SK-N-SH (cell line): ENCODE measurements at regions not wholly inside any gene's neighbourhood (a gene's known extent, or its start where the extent isn't known, plus 50 kb on each side); places are given as distances from the start of the nearest gene placed in this dataset.

Experiments used
- CTCF ChIA-PET: fragments of 300-600, 350-600 bp; formaldehyde crosslinking; extraction: SDS; loops from one replicate; lab custom pipeline; 2021; lab: Yijun Ruan, JAX
- POLR2A ChIA-PET: fragments of 350-600 bp; sonication (Branson Sonifier 250); formaldehyde crosslinking; extraction: SDS; loops from one replicate; lab custom pipeline; 2020; ENCODE audit warnings: antibody characterized with exemption, inconsistent platforms; lab: Yijun Ruan, JAX
- DNase-seq: peaks from one replicate; pipeline ENCODE4 v3.0.0; 2012
- H2AFZ ChIP-seq: fragments of 200-600 bp; sonication (generic); 2 replicates; pipeline ENCODE4 v1.8.1; 2016; ENCODE audit warnings: antibody characterized with exemption, mild to moderate bottlenecking, low read depth
- H3F3A ChIP-seq: fragments of 200-600 bp; sonication (generic); replicated peaks from 2 replicates; pipeline ENCODE3; 2016; ENCODE audit warnings: antibody characterized with exemption, mild to moderate bottlenecking; ENCODE audit not compliant: insufficient read depth
- H3K27ac ChIP-seq, 2 experiments: fragments of 200-500 bp in 1 of 2; fragments of 200-600 bp in 1 of 2; sonication (Bioruptor generic) in 1 of 2; sonication (generic), shearing (Covaris generic) in 1 of 2; 2 replicates each; pipeline versions ENCODE4 v1.5.1 to v1.6.1; 2014 to 2016; ENCODE audit warnings: low read depth in 2 of 2, inconsistent platforms in 1 of 2, low read length in 1 of 2, mild to moderate bottlenecking in 1 of 2, mixed read lengths in 1 of 2
- H3K27me3 ChIP-seq: fragments of 200-600 bp; sonication (generic), shearing (Covaris generic); 2 replicates; pipeline ENCODE4 v1.6.1; 2016; ENCODE audit warnings: mixed run types; ENCODE audit not compliant: insufficient read depth
- H3K36me3 ChIP-seq, 2 experiments: fragments of 200-500 bp in 1 of 2; fragments of 200-600 bp in 1 of 2; sonication (Bioruptor generic) in 1 of 2; sonication (generic) in 1 of 2; replicated peaks in 1 of 2; 2 replicates each; pipeline versions ENCODE3 to v1.5.1; 2014 to 2016; ENCODE audit warnings: low read length in 1 of 2, mild to moderate bottlenecking in 1 of 2; ENCODE audit not compliant: insufficient read depth in 2 of 2, control insufficient read depth in 1 of 2
- H3K4me1 ChIP-seq, 2 experiments: fragments of 200-500 bp in 1 of 2; fragments of 200-600 bp in 1 of 2; sonication (Bioruptor generic) in 1 of 2; sonication (generic), shearing (Covaris generic) in 1 of 2; 2 replicates each; pipeline versions ENCODE4 v1.5.1 to v1.6.1; 2014 to 2016; ENCODE audit warnings: low read depth in 1 of 2, low read length in 1 of 2, mixed run types in 1 of 2; ENCODE audit not compliant: insufficient read depth in 2 of 2, control insufficient read depth in 1 of 2
- H3K4me2 ChIP-seq: fragments of 200-600 bp; sonication (generic), shearing (Covaris generic); 2 replicates; pipeline ENCODE4 v1.6.1; 2017; ENCODE audit warnings: mixed run types
- H3K4me3 ChIP-seq, 2 experiments: fragments of 200-500 bp in 1 of 2; fragments of 200-600 bp in 1 of 2; sonication (Bioruptor generic) in 1 of 2; sonication (generic), shearing (Covaris generic) in 1 of 2; 2 replicates each; pipeline versions ENCODE4 v1.5.1 to v1.8.1; 2014 to 2016; ENCODE audit warnings: low read depth in 2 of 2, inconsistent platforms in 1 of 2, low read length in 1 of 2, mild to moderate bottlenecking in 1 of 2, mixed read lengths in 1 of 2, moderate library complexity in 1 of 2
- H3K79me2 ChIP-seq: fragments of 200-600 bp; sonication (generic); 2 replicates; pipeline ENCODE4 v1.8.1; 2017; ENCODE audit warnings: mild to moderate bottlenecking; ENCODE audit not compliant: insufficient read depth
- H3K9ac ChIP-seq: fragments of 200-600 bp; sonication (generic); 2 replicates; pipeline ENCODE4 v1.6.1; 2017; ENCODE audit warnings: mixed run types
- H3K9me2 ChIP-seq: fragments of 200-600 bp; sonication (generic); 2 replicates; pipeline ENCODE4 v1.6.1; 2017; ENCODE audit warnings: mixed run types
- H3K9me3 ChIP-seq: fragments of 200-600 bp; sonication (generic); 2 replicates; pipeline ENCODE4 v1.6.1; 2017; ENCODE audit warnings: mixed run types, mild to moderate bottlenecking, moderate library complexity
- H4K20me1 ChIP-seq: fragments of 200-600 bp; sonication (generic); 2 replicates; pipeline ENCODE4 v1.6.1; 2017; ENCODE audit warnings: mild to moderate bottlenecking, mixed run types; ENCODE audit not compliant: insufficient read depth
- EZH2phosphoT487 ChIP-seq: fragments of 200-600 bp; sonication (generic); IDR thresholded peaks from 2 replicates; pipeline ENCODE4 v1.6.1; 2017; ENCODE audit warnings: low read depth, mixed run types, mild to moderate bottlenecking, antibody characterized with exemption, moderate library complexity, borderline replicate concordance
- GATA2 ChIP-seq: sonication (generic); formaldehyde crosslinking; IDR thresholded peaks from 2 replicates; pipeline ENCODE4 v1.5.0; 2020; ENCODE audit warnings: mild to moderate bottlenecking, missing genetic modification reagents
- NFIC ChIP-seq: IDR thresholded peaks from 2 replicates; pipeline ENCODE4 v1.4.0; 2012; ENCODE audit warnings: borderline replicate concordance
- NRF1 ChIP-seq: IDR thresholded peaks from 2 replicates; pipeline ENCODE4 v1.6.1; 2012; ENCODE audit warnings: low read depth, mild to moderate bottlenecking, low read length
- POLR2AphosphoS5 ChIP-seq: IDR thresholded peaks from 2 replicates; pipeline ENCODE4 v1.6.1; 2012; ENCODE audit warnings: low read depth, low read length
- RCOR1 ChIP-seq: fragments of 150-350 bp; IDR thresholded peaks from 2 replicates; pipeline ENCODE4 v1.6.1; 2017; ENCODE audit warnings: antibody characterized with exemption, low read length
- RFX5 ChIP-seq: IDR thresholded peaks from 2 replicates; pipeline ENCODE4 v1.6.1; 2012; ENCODE audit warnings: mild to moderate bottlenecking, improper control_type of control experiment, low read length
- RXRA ChIP-seq: IDR thresholded peaks from 2 replicates; pipeline ENCODE4 v1.4.0; 2012; ENCODE audit warnings: low read depth, mild to moderate bottlenecking, borderline replicate concordance
- SMC3 ChIP-seq: IDR thresholded peaks from 2 replicates; pipeline ENCODE4 v1.6.1; 2012; ENCODE audit warnings: low read depth, low read length, improper control_type of control experiment
- whole genome bisulfite sequencing: methylation state at CpG from one replicate; pipeline ENCODE4 v1.1.6; 2017; ENCODE audit warnings: low lambda C conversion rate; 5-methylcytosine and 5-hydroxymethylcytosine counted together
- TF ChIP-seq, protein P1 (sequence below): IDR thresholded peaks from 2 replicates; pipeline ENCODE4 v1.6.1; 2012; ENCODE audit warnings: mild to moderate bottlenecking, low read depth, low read length, moderate library complexity
- TF ChIP-seq, protein P2 (sequence below): fragments of 150-350 bp; IDR thresholded peaks from 2 replicates; pipeline ENCODE4 v1.6.1; 2016; ENCODE audit warnings: mild to moderate bottlenecking, low read depth, low read length
- TF ChIP-seq, protein P3 (sequence below): IDR thresholded peaks from 2 replicates; pipeline ENCODE4 v1.4.0; 2012; ENCODE audit warnings: low read depth, borderline replicate concordance
- TF ChIP-seq, protein P4 (sequence below): IDR thresholded peaks from 2 replicates; pipeline ENCODE4; 2012

DNA sequence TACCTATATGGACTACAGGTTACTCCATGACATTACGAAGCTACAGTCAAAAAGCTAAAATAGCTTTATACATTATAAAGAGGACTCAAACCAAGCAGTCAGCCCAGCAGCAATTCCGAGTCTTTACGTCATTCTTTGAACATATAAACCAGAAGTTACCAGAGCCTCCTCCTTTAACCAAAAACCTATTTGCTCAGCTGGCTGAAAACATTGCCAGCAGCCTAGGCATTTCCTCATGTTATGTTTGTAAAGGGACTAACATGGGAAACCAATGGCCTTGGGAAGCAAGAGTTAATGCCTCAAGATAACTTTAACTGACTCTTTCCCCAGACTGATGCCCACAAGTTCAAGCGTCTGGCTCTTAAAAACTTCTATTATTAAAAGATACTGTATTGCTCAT is 104.1 kb upstream of the ZNF492 start (continued):
- TF ChIP-seq, protein P1, sequence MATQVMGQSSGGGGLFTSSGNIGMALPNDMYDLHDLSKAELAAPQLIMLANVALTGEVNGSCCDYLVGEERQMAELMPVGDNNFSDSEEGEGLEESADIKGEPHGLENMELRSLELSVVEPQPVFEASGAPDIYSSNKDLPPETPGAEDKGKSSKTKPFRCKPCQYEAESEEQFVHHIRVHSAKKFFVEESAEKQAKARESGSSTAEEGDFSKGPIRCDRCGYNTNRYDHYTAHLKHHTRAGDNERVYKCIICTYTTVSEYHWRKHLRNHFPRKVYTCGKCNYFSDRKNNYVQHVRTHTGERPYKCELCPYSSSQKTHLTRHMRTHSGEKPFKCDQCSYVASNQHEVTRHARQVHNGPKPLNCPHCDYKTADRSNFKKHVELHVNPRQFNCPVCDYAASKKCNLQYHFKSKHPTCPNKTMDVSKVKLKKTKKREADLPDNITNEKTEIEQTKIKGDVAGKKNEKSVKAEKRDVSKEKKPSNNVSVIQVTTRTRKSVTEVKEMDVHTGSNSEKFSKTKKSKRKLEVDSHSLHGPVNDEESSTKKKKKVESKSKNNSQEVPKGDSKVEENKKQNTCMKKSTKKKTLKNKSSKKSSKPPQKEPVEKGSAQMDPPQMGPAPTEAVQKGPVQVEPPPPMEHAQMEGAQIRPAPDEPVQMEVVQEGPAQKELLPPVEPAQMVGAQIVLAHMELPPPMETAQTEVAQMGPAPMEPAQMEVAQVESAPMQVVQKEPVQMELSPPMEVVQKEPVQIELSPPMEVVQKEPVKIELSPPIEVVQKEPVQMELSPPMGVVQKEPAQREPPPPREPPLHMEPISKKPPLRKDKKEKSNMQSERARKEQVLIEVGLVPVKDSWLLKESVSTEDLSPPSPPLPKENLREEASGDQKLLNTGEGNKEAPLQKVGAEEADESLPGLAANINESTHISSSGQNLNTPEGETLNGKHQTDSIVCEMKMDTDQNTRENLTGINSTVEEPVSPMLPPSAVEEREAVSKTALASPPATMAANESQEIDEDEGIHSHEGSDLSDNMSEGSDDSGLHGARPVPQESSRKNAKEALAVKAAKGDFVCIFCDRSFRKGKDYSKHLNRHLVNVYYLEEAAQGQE, result no peak

DNA sequence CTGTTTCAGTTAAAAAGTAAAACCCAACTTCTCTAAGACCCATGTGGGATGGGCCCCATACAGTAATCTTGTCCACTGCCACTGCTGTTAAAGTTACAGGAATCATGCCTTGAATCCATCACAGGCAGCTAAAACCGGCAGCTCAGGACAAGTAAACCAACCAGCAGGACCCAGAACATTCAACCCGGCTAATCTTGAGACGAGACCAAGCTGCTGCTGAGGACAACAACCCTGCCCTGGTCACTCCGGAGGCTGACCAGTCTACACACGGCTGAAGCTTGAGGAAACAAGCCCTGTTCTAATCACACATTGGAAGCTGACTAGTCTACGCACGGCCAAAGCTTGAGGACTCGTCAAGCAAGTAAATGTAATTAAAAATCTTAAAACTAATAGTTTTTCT is 105.2 kb upstream of the ZNF492 start:
- CTCF ChIA-PET, result no interaction called here
- H3K36me3 ChIP-seq, result no peaks in the 10 kb centered on the region
- H2AFZ ChIP-seq, result no peak overlapping the region
- POLR2A ChIA-PET, result no interaction called here
- no peak overlapping the region for H3K27ac ChIP-seq
- H3K4me3 ChIP-seq, result no peak overlapping the region
- no peaks in the 10 kb centered on the region for H4K20me1 ChIP-seq
- H3K4me2 ChIP-seq, result no peak overlapping the region
- H3F3A ChIP-seq, result no peaks in the 10 kb centered on the region
- WGBS, result 4% methylated on average over 8 of the region's 8 CpGs
- H3K79me2 ChIP-seq, result no peaks in the 10 kb centered on the region
- H3K9ac ChIP-seq, result no peak overlapping the region
- TF ChIP-seq, protein P2, sequence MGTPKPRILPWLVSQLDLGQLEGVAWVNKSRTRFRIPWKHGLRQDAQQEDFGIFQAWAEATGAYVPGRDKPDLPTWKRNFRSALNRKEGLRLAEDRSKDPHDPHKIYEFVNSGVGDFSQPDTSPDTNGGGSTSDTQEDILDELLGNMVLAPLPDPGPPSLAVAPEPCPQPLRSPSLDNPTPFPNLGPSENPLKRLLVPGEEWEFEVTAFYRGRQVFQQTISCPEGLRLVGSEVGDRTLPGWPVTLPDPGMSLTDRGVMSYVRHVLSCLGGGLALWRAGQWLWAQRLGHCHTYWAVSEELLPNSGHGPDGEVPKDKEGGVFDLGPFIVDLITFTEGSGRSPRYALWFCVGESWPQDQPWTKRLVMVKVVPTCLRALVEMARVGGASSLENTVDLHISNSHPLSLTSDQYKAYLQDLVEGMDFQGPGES, result no peak
- H3K9me2 ChIP-seq, result no peaks in the 10 kb centered on the region
- no peak for DNase-seq
- H3K4me1 ChIP-seq, result no peaks in the 10 kb centered on the region
- H3K9me3 ChIP-seq, result 0 out of 2 replicates have a peak, but pooled peaks cover 4% of the 10 kb centered on the region
- H3K27me3 ChIP-seq, result no peaks in the 10 kb centered on the region

DNA sequence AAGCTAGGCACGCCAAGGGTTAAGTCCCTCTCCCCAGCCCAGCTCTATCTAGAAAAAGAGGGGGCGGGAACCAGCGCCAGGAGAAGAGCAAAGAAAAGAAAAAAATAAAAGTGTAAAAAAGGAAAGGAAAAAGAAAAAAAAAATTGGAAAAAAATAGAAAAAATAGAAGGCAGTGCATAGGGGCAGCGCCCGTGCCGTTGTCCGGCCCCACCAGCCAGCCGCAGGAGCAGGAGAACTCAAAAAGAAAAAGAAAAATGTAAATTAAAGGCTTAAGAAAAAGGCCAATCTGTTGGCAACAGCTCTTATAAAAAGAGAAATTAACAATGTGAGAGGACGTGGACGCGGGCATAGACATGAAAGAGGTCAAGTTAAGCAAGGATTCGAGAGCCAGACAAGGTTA is 105.4 kb upstream of the ZNF98 start:
- Histone ChIP-seq H3K27me3 (no peaks in the 10 kb centered on the region), H3F3A (no peaks in the 10 kb centered on the region), H3K4me3 (no peak overlapping the region), H3K27ac (no peak overlapping the region), H2AFZ (no peak overlapping the region), H3K36me3 (no peaks in the 10 kb centered on the region), H3K4me1 (no peaks in the 10 kb centered on the region), H3K79me2 (no peaks in the 10 kb centered on the region), H3K4me2 (no peak overlapping the region), H4K20me1 (no peaks in the 10 kb centered on the region), H3K9me2 (no peaks in the 10 kb centered on the region), H3K9me3 (0 out of 2 replicates have a peak, but pooled peaks cover 4% of the 10 kb centered on the region), H3K9ac (no peak overlapping the region)
- CTCF ChIA-PET, result no interaction called here
- DNase-seq, result no peak
- POLR2A ChIA-PET, result no interaction called here
- WGBS, result 3% methylated on average over 12 of the region's 12 CpGs
- TF ChIP-seq RFX5 (no peak), RXRA (no peak), GATA2 (CRISPR knock-in tag) (no peak), NFIC (no peak), POLR2AphosphoS5 (no peak), EZH2phosphoT487 (no peak), RCOR1 (no peak), SMC3 (no peak), NRF1 (no peak)
- TF ChIP-seq, protein P1, result no peak
- TF ChIP-seq, protein P3, sequence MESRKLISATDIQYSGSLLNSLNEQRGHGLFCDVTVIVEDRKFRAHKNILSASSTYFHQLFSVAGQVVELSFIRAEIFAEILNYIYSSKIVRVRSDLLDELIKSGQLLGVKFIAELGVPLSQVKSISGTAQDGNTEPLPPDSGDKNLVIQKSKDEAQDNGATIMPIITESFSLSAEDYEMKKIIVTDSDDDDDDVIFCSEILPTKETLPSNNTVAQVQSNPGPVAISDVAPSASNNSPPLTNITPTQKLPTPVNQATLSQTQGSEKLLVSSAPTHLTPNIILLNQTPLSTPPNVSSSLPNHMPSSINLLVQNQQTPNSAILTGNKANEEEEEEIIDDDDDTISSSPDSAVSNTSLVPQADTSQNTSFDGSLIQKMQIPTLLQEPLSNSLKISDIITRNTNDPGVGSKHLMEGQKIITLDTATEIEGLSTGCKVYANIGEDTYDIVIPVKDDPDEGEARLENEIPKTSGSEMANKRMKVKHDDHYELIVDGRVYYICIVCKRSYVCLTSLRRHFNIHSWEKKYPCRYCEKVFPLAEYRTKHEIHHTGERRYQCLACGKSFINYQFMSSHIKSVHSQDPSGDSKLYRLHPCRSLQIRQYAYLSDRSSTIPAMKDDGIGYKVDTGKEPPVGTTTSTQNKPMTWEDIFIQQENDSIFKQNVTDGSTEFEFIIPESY, result no peak
- TF ChIP-seq, protein P4, sequence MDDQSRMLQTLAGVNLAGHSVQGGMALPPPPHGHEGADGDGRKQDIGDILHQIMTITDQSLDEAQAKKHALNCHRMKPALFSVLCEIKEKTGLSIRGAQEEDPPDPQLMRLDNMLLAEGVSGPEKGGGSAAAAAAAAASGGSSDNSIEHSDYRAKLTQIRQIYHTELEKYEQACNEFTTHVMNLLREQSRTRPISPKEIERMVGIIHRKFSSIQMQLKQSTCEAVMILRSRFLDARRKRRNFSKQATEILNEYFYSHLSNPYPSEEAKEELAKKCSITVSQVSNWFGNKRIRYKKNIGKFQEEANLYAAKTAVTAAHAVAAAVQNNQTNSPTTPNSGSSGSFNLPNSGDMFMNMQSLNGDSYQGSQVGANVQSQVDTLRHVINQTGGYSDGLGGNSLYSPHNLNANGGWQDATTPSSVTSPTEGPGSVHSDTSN, result no peak
